GM23248 (cell line): ENCODE measurements at regions not wholly inside any gene's neighbourhood (a gene's known extent, or its start where the extent isn't known, plus 50 kb on each side); places are given as distances from the start of the nearest gene placed in this dataset.

Experiments
- DNase-seq: peaks from one replicate; pipeline ENCODE4 v3.0.0-alpha.2; 2015
- H2AFZ ChIP-seq: fragments of 200-600 bp; sonication (generic); 2 replicates; pipeline ENCODE4 v1.6.1; 2016; ENCODE audit warnings: antibody characterized with exemption
- H3F3A ChIP-seq: fragments of 200-600 bp; sonication (generic); 2 replicates; pipeline ENCODE4 v1.6.1; 2016; ENCODE audit warnings: mild to moderate bottlenecking, antibody characterized with exemption, mixed run types; ENCODE audit not compliant: insufficient read depth
- H3K27ac ChIP-seq: fragments of 200-600 bp; sonication (generic); 2 replicates; pipeline ENCODE4 v1.5.1; 2016; ENCODE audit warnings: mild to moderate bottlenecking
- H3K27me3 ChIP-seq: fragments of 200-600 bp; sonication (generic); replicated peaks from 2 replicates; pipeline ENCODE4 v1.6.1; 2016; ENCODE audit warnings: mild to moderate bottlenecking; ENCODE audit not compliant: insufficient read depth
- H3K36me3 ChIP-seq: fragments of 200-600 bp; sonication (generic); 2 replicates; pipeline ENCODE4 v1.6.1; 2016; ENCODE audit warnings: low read depth, mild to moderate bottlenecking
- H3K4me1 ChIP-seq: fragments of 200-600 bp; sonication (generic); 2 replicates; pipeline ENCODE4 v1.6.1; 2016; ENCODE audit warnings: mild to moderate bottlenecking; ENCODE audit not compliant: insufficient read depth
- H3K4me2 ChIP-seq: fragments of 200-600 bp; sonication (generic); one replicate; pipeline ENCODE4 v1.6.1; 2016; ENCODE audit warnings: mild to moderate bottlenecking; ENCODE audit not compliant: unreplicated experiment
- H3K4me3 ChIP-seq: fragments of 200-600 bp; sonication (generic); 2 replicates; pipeline ENCODE4 v1.5.1; 2016; ENCODE audit warnings: mild to moderate bottlenecking
- H3K79me2 ChIP-seq: fragments of 200-600 bp; sonication (generic); 2 replicates; pipeline ENCODE4 v1.6.1; 2016; ENCODE audit warnings: mild to moderate bottlenecking; ENCODE audit not compliant: insufficient read depth
- H3K9ac ChIP-seq: fragments of 200-600 bp; sonication (generic); 2 replicates; pipeline ENCODE4 v1.6.1; 2016; ENCODE audit warnings: mild to moderate bottlenecking
- H3K9me2 ChIP-seq: fragments of 200-600 bp; sonication (generic); 2 replicates; pipeline ENCODE4 v1.6.1; 2016; ENCODE audit warnings: mixed run types, mild to moderate bottlenecking, moderate library complexity; ENCODE audit not compliant: insufficient read depth
- H3K9me3 ChIP-seq: fragments of 200-600 bp; sonication (generic); one replicate; pipeline ENCODE4 v1.6.1; 2017; ENCODE audit warnings: low read depth
- H4K20me1 ChIP-seq: fragments of 200-600 bp; sonication (generic); 2 replicates; pipeline ENCODE4 v1.6.0; 2016; ENCODE audit not compliant: insufficient read depth
- EZH2 ChIP-seq: fragments of 200-600 bp; sonication (generic); IDR thresholded peaks from 2 replicates; pipeline ENCODE4 v1.6.1; 2018; ENCODE audit warnings: antibody characterized with exemption, mild to moderate bottlenecking; ENCODE audit not compliant: insufficient read depth, poor library complexity, severe bottlenecking
- EZH2phosphoT487 ChIP-seq: fragments of 200-600 bp; sonication (generic); IDR thresholded peaks from 2 replicates; pipeline ENCODE4 v1.6.1; 2018; ENCODE audit warnings: antibody characterized with exemption, moderate library complexity, mild to moderate bottlenecking, low read depth; ENCODE audit not compliant: insufficient read depth
- WGBS, 2 experiments: methylation state at CpG; one replicate each; pipeline ENCODE4 v1.1.6; 2015 to 2017; ENCODE audit warnings: low lambda C conversion rate in 2 of 2, low coverage in 1 of 2; ENCODE audit errors: missing lambda C conversion rate in 2 of 2; 5-methylcytosine and 5-hydroxymethylcytosine counted together
- in situ Hi-C: fragments of 300-500 bp; cut with MboI; formaldehyde crosslinking; loops from 2 replicates; pipeline ENCODE4 v1.15.0; 2020

- Histone ChIP-seq H3K9ac (no peak overlapping the region), H3K79me2 (no peaks in the 10 kb centered on the region), H4K20me1 (no peaks in the 10 kb centered on the region), H3K27ac (no peak overlapping the region), H3K9me3 (no peaks in the 10 kb centered on the region), H3K9me2 (no peaks in the 10 kb centered on the region), H2AFZ (no peak overlapping the region), H3F3A (no peaks in the 10 kb centered on the region), H3K4me1 (no peaks in the 10 kb centered on the region), H3K36me3 (no peaks in the 10 kb centered on the region), H3K27me3 (peaks cover 7% of the 10 kb centered on the region; the same call in 1 of the 2 replicates), H3K4me3 (no peak overlapping the region), H3K4me2 (no peak overlapping the region)
- in situ Hi-C loops, result no loop called here
- 59 to 60% methylated on average over 11 of the region's 11 CpGs for WGBS, 2 experiments
- TF ChIP-seq EZH2phosphoT487 (no peak), EZH2 (no peak)
- peak; percentile 54 for DNase-seq
These were observed 120.9 kb downstream of the SAMMSON start for GRCh38 chr3:70120357-70120966.

- 0 out of 2 replicates have a peak, but pooled peaks cover 3% of the 10 kb centered on the region for H3K27me3 ChIP-seq
- no peaks in the 10 kb centered on the region for H3K79me2 ChIP-seq
- no peaks in the 10 kb centered on the region for H3K9me3 ChIP-seq
- in situ Hi-C loops, result no loop called here
- H3K27ac ChIP-seq, result no peak overlapping the region
- H4K20me1 ChIP-seq, result no peaks in the 10 kb centered on the region
- TF ChIP-seq EZH2phosphoT487 (no peak), EZH2 (no peak)
- H3K4me2 ChIP-seq, result no peak overlapping the region
- 42 to 78% methylated on average over 1 of the region's 1 CpG for WGBS, 2 experiments
- no peaks in the 10 kb centered on the region for H3K9me2 ChIP-seq
- no peak for DNase-seq
- no peak overlapping the region for H2AFZ ChIP-seq
- no peak overlapping the region for H3K9ac ChIP-seq
- no peak overlapping the region for H3K4me3 ChIP-seq
- H3F3A ChIP-seq, result no peaks in the 10 kb centered on the region
- H3K36me3 ChIP-seq, result no peaks in the 10 kb centered on the region
- no peaks in the 10 kb centered on the region for H3K4me1 ChIP-seq
These were observed 127.7 kb downstream of the SAMMSON start for GRCh38 chr3:70127192-70127591.

- H3K9ac ChIP-seq, result no peak overlapping the region
- H4K20me1 ChIP-seq, result no peaks in the 10 kb centered on the region
- no peaks in the 10 kb centered on the region for H3K4me1 ChIP-seq
- no peak overlapping the region for H3K27ac ChIP-seq
- WGBS, 2 experiments, result 4 to 5% methylated on average over 2 of the region's 2 CpGs
- H3K79me2 ChIP-seq, result no peaks in the 10 kb centered on the region
- no peak overlapping the region for H3K4me2 ChIP-seq
- no peaks in the 10 kb centered on the region for H3K9me3 ChIP-seq
- H3K27me3 ChIP-seq, result no peaks in the 10 kb centered on the region
- H3K36me3 ChIP-seq, result no peaks in the 10 kb centered on the region
- H3K9me2 ChIP-seq, result no peaks in the 10 kb centered on the region
- no peak overlapping the region for H2AFZ ChIP-seq
- no peaks in the 10 kb centered on the region for H3F3A ChIP-seq
- in situ Hi-C loops, result no loop called here
- TF ChIP-seq EZH2 (no peak), EZH2phosphoT487 (no peak)
- H3K4me3 ChIP-seq, result no peak overlapping the region
- DNase-seq, result no peak
These were observed 137.8 kb downstream of the SAMMSON start for GRCh38 chr3:70137366-70137765.

GRCh38 chr3:70138606-70139005 lies 139.1 kb downstream of the SAMMSON start:
- Histone ChIP-seq H3K27me3 (no peaks in the 10 kb centered on the region), H3K9me2 (no peaks in the 10 kb centered on the region), H3K9ac (no peak overlapping the region), H2AFZ (no peak overlapping the region), H3F3A (no peaks in the 10 kb centered on the region), H3K36me3 (no peaks in the 10 kb centered on the region), H3K9me3 (no peaks in the 10 kb centered on the region), H4K20me1 (no peaks in the 10 kb centered on the region), H3K79me2 (no peaks in the 10 kb centered on the region), H3K4me1 (no peaks in the 10 kb centered on the region), H3K4me3 (no peak overlapping the region), H3K4me2 (no peak overlapping the region), H3K27ac (no peak overlapping the region)
- 0% methylated on average over 1 of the region's 1 CpG for WGBS, 2 experiments
- TF ChIP-seq EZH2 (no peak), EZH2phosphoT487 (no peak)
- DNase-seq, result no peak
- in situ Hi-C loops, result no loop called here
